Amygdala (tissue), 56 donors: ENCODE measurements at regions not wholly inside any gene's neighbourhood (a gene's known extent, or its start where the extent isn't known, plus 50 kb on each side); places are given as distances from the start of the nearest gene placed in this dataset.
"Not testable (repeated sequence)": the region's sequence is repeated elsewhere in the genome, so short reads cannot be mapped to it uniquely, and the experiment has no call there.

Experiments
- DNase-seq, 56 donors: peaks; one replicate each; lab custom pipeline; 2025; lab: John Stamatoyannopoulos, UW

DNA sequence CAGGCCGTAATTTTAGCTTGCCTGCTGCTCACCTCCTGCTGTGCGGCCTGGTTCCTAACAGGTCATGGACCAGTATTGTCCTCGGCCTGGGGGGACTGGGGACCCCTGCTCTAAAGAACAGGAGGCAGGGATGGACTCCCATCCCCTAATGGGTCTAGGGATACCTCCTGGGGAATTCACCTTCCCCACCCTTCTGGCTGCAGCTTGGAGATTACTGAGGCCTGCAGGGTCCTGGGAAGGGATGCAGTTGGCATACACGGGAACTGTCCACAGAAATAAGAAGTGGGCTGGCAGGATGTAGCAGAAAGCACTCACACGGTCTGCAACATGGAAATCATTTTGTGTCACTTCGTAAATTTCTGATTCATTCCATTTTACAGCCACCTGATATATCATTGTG, 123.0 kb downstream of the C16orf95 start:
- DNase-seq = no peak

DNA sequence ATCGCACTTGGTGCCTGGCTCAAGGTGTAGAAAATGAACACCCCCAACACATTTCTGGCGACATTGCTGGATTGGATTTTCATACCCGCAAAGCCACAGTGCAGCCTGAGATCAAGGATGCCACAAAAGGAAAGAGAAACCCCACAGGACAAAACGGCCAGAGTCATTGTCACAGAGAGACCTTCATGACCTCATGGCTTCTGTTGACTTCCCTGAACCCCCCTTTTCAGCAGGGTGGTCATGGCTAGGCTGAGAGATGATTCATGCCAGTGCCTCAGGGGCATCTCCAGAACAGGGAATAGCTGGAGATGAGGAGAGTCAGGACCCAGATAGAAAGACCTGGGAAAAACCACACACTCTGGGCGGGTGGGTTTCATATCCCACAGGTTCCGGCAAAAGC, 122.0 kb downstream of the C16orf95 start:
- DNase-seq = no peak

DNA sequence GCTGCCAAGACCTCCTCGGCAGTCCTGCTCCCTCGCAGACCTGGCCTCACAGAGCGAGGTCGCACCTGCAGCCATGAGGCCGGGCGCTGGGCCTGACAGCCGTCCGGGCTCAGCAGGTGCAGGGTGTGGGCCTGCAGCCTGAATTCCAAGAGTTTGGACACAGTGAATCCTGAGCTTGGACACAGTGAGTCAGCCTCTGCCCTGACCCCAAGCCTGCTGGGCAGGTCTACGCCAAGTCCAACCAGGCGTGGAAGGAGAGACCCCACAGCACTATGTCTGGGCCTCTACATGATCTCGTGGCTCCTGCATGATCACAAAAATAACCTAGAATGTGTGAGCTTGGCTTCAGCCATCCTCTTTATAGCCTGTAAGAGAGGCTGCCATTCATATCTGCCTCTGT, 121.0 kb downstream of the C16orf95 start:
- DNase-seq = no peak

DNA sequence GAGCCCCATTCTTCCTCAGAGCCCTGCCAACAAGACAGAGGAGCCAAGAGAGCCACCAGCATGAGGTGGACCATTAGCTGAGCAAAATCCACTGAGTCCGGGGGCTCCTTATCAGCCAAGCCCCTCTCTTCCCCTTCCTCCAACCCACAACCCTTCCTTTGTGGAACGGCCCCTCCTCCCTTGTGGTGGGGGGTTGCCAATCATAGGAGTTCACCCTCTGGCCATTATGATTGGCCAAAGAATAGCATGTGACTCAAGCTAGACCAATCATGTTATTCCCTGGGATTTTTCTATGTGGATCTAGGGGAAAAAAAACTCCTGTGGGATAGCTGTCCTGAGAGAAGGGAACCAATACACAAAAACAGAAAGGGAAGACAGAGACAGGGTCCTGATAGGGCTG, 120.5 kb downstream of the C16orf95 start:
- DNase-seq = no peak

DNA sequence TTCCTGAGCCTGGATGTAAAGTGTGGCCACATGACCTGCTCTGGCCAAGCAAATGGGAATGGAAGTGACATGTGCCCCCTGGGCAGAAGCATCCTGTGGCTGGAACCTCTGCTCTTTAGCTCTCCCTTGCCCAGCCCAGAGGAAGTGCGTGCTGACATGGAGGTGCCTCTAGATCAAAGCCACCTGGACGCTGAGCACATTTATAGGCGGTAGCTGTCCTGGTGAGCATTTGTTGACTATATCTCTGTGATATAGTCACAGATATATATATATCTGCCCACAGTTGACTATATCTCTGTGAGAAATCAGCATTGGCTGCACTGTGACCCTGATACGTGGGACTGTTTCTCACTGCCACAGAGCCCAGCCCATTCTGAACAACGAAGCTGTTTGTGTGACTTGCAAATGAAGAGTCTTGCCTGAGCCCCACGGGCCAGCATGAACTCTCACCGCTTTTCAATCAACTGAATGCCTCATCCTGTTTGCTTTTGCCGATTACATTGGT, 118.8 kb downstream of the C16orf95 start:
- DNase-seq = no peak

DNA sequence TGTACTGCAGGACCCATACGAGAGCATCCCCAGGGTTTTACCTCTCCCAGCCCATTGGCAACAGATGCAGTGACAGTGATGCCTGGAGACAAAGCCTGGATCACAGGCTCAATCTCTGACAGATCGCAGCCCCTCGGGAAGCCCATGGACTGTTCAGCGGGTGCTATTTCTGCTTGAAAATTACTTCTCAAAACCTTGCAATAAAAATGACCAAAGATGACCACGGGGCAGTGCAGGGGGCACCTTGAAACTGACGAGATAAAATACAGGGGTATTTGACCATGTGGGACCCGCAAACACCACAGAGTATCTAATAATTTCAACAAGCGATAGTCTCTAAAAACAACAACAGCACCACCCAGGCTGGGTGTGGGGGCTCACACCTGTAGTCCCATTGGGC, 118.3 kb downstream of the C16orf95 start:
- no peak for DNase-seq

DNA sequence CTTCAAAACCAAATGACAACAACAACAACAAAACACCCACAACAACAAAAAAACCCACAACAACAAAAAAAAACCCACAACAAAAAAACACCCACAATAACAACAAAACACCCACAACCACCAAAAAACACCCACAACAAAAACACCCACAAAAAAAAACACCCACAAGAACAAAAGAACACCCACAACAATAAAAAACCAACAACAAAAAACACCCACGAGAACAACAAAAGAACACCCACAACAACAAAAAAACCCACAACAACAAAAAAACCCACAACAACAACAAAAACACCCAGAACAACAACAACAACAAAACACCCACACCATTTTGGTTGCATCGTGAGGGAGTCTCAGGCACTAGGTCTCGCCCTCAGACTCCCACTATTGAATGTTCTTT, 117.8 kb downstream of the C16orf95 start:
- DNase-seq = no peak

DNA sequence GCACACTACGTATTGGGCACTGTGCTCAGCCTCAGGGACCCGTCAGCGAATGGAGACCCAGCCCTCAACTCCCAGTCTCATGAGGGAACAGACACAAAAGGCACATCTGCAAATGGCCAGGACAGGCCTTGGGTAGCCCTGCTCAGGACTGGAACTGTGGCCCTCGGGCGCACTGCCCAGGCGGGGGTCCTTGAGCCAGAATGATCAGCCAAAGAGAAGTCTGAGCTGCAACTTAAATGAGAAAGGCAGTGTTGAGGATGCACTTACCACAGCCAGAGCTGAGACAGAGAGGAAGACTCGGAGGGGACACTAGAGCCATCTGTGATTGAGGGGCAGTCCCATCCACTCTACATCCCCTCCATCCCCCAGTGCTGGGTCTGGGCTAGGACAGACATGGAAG, 117.3 kb downstream of the C16orf95 start:
- DNase-seq = no peak

DNA sequence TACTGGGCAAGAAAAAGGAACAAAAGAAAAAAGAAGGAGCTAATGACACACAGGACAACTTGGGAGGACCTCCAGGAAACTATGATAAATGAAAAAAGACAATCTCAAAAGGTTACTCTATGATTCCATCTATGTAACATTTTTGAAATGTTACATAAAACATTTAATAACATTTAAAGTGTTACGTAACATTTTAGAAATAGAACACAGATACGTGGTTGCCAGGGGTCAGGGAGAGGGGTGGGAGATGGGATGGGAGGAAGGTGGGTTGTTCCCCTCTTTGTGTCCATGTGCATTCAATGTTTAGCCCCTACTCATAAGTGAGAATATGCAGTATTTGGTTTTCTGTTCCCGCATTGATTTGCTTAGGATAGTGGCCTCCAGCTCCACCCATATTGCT, 116.6 kb downstream of the C16orf95 start:
- no peak for DNase-seq

DNA sequence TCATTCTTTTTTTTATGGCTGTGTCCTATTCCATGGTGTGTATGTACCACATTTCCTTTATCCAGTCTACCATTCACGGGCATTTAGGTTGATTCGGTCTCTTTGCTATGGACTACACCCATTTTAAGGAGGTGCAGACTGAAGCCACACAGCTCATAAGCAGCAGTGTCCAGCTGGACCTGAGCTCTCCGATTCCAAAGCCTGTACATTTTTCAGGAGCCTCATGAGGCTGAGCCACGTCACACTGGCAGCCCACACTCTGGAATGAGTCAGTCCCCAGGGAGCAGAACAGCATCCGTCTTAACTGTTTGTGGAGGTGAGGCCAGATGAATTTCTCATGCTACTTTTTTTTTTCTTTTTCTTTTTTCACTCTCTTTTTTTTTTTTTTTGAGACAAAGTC, 116.1 kb downstream of the C16orf95 start:
- peak in 13 of 56 donors; percentile 4 to 29 (median 11) for DNase-seq

DNA sequence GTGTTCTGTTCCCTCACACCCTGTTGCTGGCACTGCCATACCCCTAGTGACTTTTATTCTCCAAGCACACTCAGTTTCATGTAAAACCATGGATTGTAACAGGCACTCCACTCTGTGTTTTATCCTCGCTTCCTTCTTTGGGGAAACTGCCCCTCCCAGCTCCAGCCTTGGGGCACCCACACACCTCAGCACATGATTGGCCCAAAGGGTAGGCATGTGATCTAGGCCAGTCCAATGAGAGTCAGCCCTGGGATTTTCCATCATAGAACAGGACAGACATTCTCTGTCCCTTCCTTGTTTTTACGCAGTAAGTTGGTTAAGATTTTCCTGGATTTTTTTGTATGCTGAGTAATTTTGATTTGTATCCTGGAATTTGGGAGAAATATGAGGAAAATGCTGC, 115.4 kb downstream of the C16orf95 start:
- DNase-seq = no peak

DNA sequence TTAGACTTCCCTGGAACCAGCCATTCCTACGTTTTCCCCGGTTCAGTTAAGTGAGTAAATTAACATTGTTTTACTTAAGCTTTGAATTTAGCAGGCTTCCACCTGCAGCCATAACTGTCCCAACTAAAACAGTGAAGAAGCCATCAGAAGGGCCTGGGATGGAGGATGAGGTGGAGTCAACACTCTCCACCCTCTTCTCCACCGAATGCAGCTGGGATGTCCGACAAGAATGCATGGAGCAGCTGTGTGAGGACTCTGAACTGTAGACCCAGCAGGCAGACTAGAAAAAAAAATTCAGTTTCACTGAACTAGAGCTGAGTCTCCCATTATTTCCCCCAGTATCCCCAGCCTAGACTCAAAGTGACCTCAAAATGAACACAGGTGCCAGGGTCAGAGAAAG, 114.8 kb downstream of the C16orf95 start:
- no peak for DNase-seq

DNA sequence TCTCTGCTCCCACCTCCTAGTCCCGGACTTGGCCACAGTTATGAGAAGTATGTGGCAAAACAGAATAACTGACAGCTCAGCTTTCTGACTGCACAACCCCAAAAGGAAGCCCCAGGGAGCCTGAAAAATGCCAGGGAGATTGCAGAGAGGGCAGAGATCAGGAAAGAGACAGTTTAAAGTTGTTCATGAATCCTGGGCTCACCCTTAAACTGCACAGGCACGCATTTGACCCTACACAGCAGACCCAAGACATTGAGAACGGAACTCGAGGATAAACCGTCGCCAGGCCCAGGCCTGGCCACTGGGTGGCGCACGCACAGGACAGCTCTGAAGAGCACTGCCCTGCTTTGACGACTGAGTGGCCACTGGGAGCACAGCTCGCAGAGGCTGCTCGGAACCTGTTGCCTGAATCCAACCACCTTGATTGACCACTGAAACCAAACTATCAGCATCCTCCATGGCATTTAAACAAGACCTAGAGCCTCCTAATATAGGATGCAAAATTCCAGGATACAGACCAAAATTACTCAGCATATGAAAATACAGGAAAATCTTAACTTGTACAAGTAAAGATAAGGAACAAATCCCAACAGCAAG, 114.0 kb downstream of the C16orf95 start:
- peak in 18 of 56 donors; percentile 2 to 67 (median 18) for DNase-seq

DNA sequence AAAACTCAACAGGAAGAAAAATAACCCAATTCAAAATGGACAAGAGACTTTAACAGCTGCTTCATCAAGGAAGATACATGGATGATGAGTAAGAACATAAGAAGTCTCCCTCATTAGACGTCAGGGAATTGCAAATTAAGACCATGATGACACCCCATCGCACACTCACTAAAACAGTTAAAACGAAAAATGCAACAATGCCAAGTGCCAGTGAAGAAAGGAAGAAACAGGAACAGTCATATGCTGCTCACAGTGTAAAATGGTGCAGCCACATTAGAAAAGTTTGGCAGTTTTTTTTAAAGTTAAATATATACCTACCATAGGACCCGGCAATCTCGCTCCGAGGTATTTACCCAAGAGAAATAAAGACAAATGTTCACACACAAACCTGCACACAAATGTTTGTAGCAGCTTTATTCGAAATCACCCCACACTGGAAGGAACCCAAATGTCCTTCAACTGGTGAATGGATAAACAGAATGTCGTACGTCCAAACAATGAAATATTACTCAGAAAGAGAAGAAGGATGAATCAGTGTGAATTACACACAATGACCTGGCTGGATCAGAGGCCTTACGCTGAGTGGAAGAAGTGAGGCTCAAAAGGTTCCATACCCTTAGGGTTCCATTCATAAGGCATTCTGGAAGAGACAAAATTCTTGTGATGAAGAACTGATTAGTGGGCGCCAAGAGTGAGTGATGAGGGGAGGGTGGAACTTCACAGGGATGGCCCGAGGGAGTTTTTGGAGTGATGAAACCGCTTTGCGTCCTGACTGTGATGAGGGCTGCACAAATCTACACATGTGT, 110.3 kb downstream of the C16orf95 start:
- no peak for DNase-seq

DNA sequence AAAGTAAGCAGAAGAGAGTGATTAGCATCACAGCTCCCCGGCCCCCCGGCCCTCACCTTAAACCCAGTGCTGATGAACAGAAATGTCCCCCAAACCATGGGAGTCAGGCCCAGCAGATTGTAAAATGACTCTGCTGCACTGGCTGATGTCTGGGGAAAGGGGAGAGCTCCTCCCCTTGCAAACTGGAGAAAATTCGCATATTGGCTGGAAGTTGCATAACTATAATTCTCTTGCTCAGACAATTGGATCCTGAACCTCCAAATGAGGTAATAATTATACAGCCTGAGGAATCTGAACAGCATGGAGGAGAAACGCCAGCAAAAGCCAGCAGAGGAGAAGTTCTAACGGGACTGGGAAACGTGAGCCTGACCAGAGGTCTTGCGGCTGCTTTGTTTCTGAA, 109.7 kb downstream of the C16orf95 start:
- no peak for DNase-seq

DNA sequence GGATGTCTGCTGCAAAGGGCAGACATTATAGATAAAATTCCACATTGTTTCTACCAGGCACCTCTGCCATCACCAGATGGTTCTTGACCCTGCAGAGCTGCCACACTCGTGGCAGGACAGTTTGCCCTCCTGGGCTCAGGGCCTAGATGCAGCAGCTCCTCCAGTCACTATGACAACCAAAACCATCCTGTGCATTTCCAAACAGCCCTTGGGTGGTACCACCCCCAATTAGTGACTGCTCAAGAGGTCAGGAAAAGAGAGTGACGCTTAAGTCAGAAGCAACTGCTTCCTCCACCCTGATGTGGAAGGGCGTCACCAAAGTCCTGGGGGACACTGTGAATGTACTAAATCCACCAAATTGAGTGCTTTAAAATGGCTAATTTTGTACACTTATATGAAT, 109.2 kb downstream of the C16orf95 start:
- no peak for DNase-seq

DNA sequence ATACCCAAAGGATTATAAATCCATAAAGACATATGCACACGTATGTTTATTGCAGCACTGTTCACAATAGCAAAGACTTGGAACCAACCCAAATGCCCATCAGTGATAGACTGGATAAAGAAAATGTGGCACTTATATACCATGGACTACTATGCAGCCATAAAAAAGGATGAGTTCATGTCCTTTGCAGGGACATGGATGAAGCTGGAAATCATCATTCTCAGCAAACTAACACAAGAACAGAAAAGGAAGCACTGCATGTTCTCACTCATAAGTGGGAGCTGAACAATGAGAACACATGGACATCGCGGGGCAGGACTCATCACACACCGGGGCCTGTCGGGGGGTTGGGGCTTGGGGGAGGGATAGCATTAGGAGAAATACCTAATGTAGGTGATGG, 108.2 kb downstream of the C16orf95 start:
- not testable (repeated sequence) for DNase-seq

DNA sequence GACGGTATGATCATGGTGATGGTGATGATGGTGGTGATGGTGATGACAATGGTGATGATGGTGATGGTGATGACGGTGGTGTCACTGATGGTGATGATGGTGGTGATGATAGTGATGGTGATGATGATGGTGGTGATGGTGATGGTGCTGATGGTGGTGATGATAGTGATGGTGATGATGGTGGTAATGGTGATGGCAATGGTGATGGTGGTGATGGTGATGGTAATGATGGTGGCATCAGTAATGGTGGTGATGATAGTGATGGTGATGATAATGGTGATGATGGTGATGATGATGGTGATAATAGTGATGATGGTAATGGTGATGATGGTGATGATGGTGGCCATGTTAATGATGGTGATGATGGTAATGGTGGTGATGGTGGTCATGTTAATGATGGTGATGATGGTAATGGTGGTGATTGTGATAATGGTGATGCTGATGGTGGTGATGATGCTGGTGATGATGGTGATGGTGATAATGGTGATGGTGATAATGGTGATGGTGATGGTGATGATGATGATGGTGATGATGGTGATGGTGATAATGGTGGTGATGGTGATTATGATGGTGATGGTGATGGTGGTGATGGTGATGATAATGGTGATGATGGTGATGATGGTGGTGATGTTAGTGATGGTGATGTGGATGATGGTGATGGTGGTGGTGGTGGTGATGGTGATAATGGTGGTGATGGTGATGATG, 107.2 kb downstream of the C16orf95 start:
- DNase-seq = no peak

DNA sequence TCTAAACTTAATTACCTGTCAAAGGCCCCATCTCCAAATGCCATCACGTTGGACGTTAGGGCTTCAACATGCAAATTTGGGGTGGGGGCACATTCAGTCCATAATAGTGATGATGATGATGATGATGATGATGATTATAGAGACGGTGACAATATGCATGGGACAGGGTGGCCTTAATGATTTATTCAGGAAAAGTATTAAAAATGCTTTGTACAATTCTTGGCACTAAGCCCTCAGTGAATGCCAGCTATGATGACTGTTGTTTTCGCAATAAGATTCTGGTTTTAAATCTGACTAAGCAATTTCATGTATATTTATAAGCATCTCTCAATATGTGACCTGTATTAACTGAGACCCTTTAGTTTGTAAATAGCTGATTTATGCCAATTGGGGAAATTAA, 106.3 kb downstream of the C16orf95 start:
- no peak for DNase-seq

DNA sequence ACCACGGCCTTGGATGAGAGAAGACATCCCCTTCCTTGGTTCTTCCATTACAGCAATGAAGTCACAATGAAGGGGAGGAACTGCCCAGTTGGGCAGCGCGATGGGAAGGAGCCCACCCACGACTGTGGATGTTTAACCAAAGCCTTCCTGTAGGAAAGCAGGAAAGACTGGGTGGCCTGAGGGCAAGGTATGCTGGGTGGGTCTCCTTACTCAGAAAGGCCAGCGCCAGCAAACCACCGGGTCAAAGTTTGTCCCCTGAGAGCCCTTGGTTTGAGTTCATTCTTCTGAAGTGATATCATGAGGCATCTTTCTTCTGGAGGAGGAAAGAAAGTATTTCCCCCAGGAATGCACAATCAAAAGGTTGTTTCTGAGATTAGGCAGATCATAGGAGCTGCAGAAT, 105.2 kb downstream of the C16orf95 start:
- no peak for DNase-seq

DNA sequence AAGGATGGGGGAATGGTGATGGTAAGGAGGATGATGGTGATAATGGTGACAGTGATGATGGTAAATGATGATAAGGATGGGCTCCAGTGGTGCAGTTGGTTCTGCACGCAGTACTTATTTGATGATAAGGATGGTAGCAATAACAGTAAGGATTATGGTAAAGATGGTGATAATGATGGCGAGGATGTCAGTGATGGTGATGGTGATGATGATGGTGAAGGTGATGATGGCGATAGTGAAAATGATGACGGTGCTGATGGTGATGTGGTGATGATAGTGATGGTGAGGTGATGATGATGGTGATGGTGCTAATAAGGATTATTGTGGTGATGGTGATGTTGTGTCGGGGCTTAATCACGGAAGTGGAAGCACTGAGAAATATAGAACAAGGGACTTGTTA, 103.7 kb downstream of the C16orf95 start:
- no peak for DNase-seq
